SK-N-SH treated with all-trans-retinoic acid at 6 μM for 48 hours (cell line): ENCODE measurements at regions not wholly inside any gene's neighbourhood (a gene's known extent, or its start where the extent isn't known, plus 50 kb on each side); places are given as distances from the start of the nearest gene placed in this dataset.
A peak's percentile ranks its signal among the peaks of the same experiment; 100 is the strongest.

Experiments
- ATAC-seq: fragments of 200-7000 bp; cut with Tn5 transposase; 3 replicates; pipeline ENCODE4 v1.9.1; 2020; ENCODE audit warnings: mild to moderate bottlenecking, moderate library complexity
- ARNTL ChIP-seq: fragments of 450-650 bp; formaldehyde crosslinking; IDR thresholded peaks from 2 replicates; pipeline ENCODE4 v1.5.0; 2020; ENCODE audit warnings: low read depth, mild to moderate bottlenecking, moderate library complexity, borderline replicate concordance
- CREB5 ChIP-seq: fragments of 250-450 bp; sonication (Bioruptor Pico); IDR thresholded peaks from 2 replicates; pipeline ENCODE4 v1.5.1; 2020; ENCODE audit warnings: low read depth, mild to moderate bottlenecking, moderate library complexity
- CSDC2 ChIP-seq: fragments of 250-450 bp; sonication (Bioruptor Pico); IDR thresholded peaks from 2 replicates; pipeline ENCODE4 v1.5.0; 2020; ENCODE audit warnings: mild to moderate bottlenecking, moderate library complexity
- CSRNP3 ChIP-seq: fragments of 250-450 bp; sonication (Bioruptor Pico); IDR thresholded peaks from 2 replicates; pipeline ENCODE4 v1.5.1; 2021; ENCODE audit warnings: mild to moderate bottlenecking, moderate library complexity
- ESRRG ChIP-seq: fragments of 250-450 bp; sonication (Bioruptor Pico); IDR thresholded peaks from 2 replicates; pipeline ENCODE4 v1.6.1; 2021; ENCODE audit warnings: mild to moderate bottlenecking
- GLIS3 ChIP-seq: fragments of 250-450 bp; sonication (Bioruptor Pico); IDR thresholded peaks from 2 replicates; pipeline ENCODE4 v1.5.0; 2020; ENCODE audit warnings: mild to moderate bottlenecking, moderate library complexity
- PATZ1 ChIP-seq: fragments of 250-450 bp; sonication (Bioruptor Pico); IDR thresholded peaks from 2 replicates; pipeline ENCODE4 v1.8.0; 2020; ENCODE audit warnings: mild to moderate bottlenecking, moderate library complexity, borderline replicate concordance
- POU6F1 ChIP-seq: fragments of 250-450 bp; sonication (Bioruptor Pico); IDR thresholded peaks from 2 replicates; pipeline ENCODE4 v1.8.0; 2021; ENCODE audit warnings: low read depth, mild to moderate bottlenecking, moderate library complexity, borderline replicate concordance
- PPARA ChIP-seq: fragments of 250-450 bp; sonication (Bioruptor Pico); IDR thresholded peaks from 2 replicates; pipeline ENCODE4 v1.5.0; 2020; ENCODE audit warnings: mild to moderate bottlenecking, borderline replicate concordance
- RARB ChIP-seq: fragments of 250-450 bp; sonication (Bioruptor Pico); IDR thresholded peaks from 2 replicates; pipeline ENCODE4 v1.8.0; 2021; ENCODE audit warnings: mild to moderate bottlenecking, moderate library complexity
- SNAI2 ChIP-seq: fragments of 250-450 bp; sonication (Bioruptor Pico); IDR thresholded peaks from 2 replicates; pipeline ENCODE4 v1.5.0; 2020; ENCODE audit warnings: mild to moderate bottlenecking, moderate library complexity
- TCF4 ChIP-seq: fragments of 250-450 bp; sonication (Bioruptor Pico); IDR thresholded peaks from 2 replicates; pipeline ENCODE4 v1.8.0; 2021; ENCODE audit warnings: mild to moderate bottlenecking, moderate library complexity, borderline replicate concordance
- TOX ChIP-seq: fragments of 250-450 bp; sonication (Bioruptor Pico); IDR thresholded peaks from 2 replicates; pipeline ENCODE4 v1.8.0; 2021; ENCODE audit warnings: mild to moderate bottlenecking, moderate library complexity, borderline replicate concordance
- ZC3H10 ChIP-seq: fragments of 250-450 bp; sonication (Bioruptor Pico); IDR thresholded peaks from 2 replicates; pipeline ENCODE4 v1.5.1; 2021; ENCODE audit warnings: mild to moderate bottlenecking, moderate library complexity
- ZFP3 ChIP-seq: fragments of 250-450 bp; sonication (Bioruptor Pico); IDR thresholded peaks from 2 replicates; pipeline ENCODE4 v1.5.0; 2020; ENCODE audit warnings: mild to moderate bottlenecking, moderate library complexity
- ZFP30 ChIP-seq: fragments of 450-650 bp; formaldehyde crosslinking; IDR thresholded peaks from 2 replicates; pipeline ENCODE4 v1.5.0; 2022; ENCODE audit warnings: mild to moderate bottlenecking, moderate library complexity
- ZNF70 ChIP-seq: fragments of 450-650 bp; formaldehyde crosslinking; IDR thresholded peaks from 2 replicates; pipeline ENCODE4 v1.5.0; 2020; ENCODE audit warnings: mild to moderate bottlenecking, moderate library complexity
- ZNF8 ChIP-seq: fragments of 450-650 bp; formaldehyde crosslinking; IDR thresholded peaks from 2 replicates; pipeline ENCODE4 v1.5.0; 2020; ENCODE audit warnings: mild to moderate bottlenecking, moderate library complexity

- TF ChIP-seq CREB5 (CRISPR knock-in tag) = no peak
- no peak for TF ChIP-seq ZC3H10 (CRISPR knock-in tag)
- TF ChIP-seq ESRRG = no peak
These were observed 168.6 kb downstream of the SS18 start (continued) for GRCh38 chr18:25921677-25922421.

GRCh38 chr18:25915907-25916306 is 174.5 kb downstream of the SS18 start:
- TF ChIP-seq ZNF8 (CRISPR knock-in tag) = no peak
- TF ChIP-seq TOX (CRISPR knock-in tag) = no peak
- no peak for TF ChIP-seq CREB5 (CRISPR knock-in tag)
- TF ChIP-seq SNAI2 (CRISPR knock-in tag) = no peak
- no peak for ATAC-seq

- ATAC-seq = no peak
- peak; percentile 76; the same call in 1 of the 2 replicates for TF ChIP-seq TCF4 (CRISPR knock-in tag)
- TF ChIP-seq CREB5 (CRISPR knock-in tag) = no peak
These were observed 191.4 kb downstream of the SS18 start for GRCh38 chr18:25898965-25899364.

- no peak for TF ChIP-seq TCF4 (CRISPR knock-in tag)
- ATAC-seq = no peak
These were observed 193.5 kb downstream of the SS18 start for GRCh38 chr18:25896956-25897355.

GRCh38 chr18:25896178-25896780 is 194.1 kb downstream of the SS18 start:
- no peak for TF ChIP-seq CSRNP3 (CRISPR knock-in tag)
- TF ChIP-seq RARB (CRISPR knock-in tag) = no peak
- TF ChIP-seq ZFP3 (CRISPR knock-in tag) = no peak
- no peak for TF ChIP-seq ZC3H10 (CRISPR knock-in tag)
- no peak for TF ChIP-seq PPARA
- no peak for TF ChIP-seq PATZ1 (CRISPR knock-in tag)
- peak; percentile 78 for ATAC-seq

- ATAC-seq = no peak
- TF ChIP-seq POU6F1 (CRISPR knock-in tag) = no peak
- no peak for TF ChIP-seq PATZ1 (CRISPR knock-in tag)
- TF ChIP-seq SNAI2 (CRISPR knock-in tag) = no peak
- TF ChIP-seq ZFP30 (CRISPR knock-in tag) = no peak
- no peak for TF ChIP-seq PPARA
- no peak for TF ChIP-seq TOX (CRISPR knock-in tag)
- TF ChIP-seq ZNF8 (CRISPR knock-in tag) = no peak
- no peak for TF ChIP-seq ZNF70 (CRISPR knock-in tag)
- TF ChIP-seq ARNTL = no peak
- no peak for TF ChIP-seq ESRRG
- no peak for TF ChIP-seq ZFP3 (CRISPR knock-in tag)
- TF ChIP-seq CSDC2 (CRISPR knock-in tag) = no peak
- no peak for TF ChIP-seq GLIS3
- TF ChIP-seq CREB5 (CRISPR knock-in tag) = no peak
These were observed 194.9 kb downstream of the SS18 start for GRCh38 chr18:25895518-25895917.
